Hepatocyte (in vitro differentiated cells): ENCODE measurements at regions not wholly inside any gene's neighbourhood (a gene's known extent, or its start where the extent isn't known, plus 50 kb on each side); places are given as distances from the start of the nearest gene placed in this dataset.
"Not testable (repeated sequence)": the region's sequence is repeated elsewhere in the genome, so short reads cannot be mapped to it uniquely, and the experiment has no call there.

Experiments
- DNase-seq: peaks from one replicate; pipeline ENCODE4 v3.0.0-alpha.2; 2016; ENCODE audit warnings: low spot score
- H2AFZ ChIP-seq: fragments of 200-600 bp; sonication (generic); 2 replicates; pipeline ENCODE4 v1.6.0; 2016; ENCODE audit warnings: antibody characterized with exemption, mild to moderate bottlenecking
- H3K27ac ChIP-seq: fragments of 200-600 bp; sonication (generic); 2 replicates; pipeline ENCODE4 v1.5.1; 2016; ENCODE audit warnings: mild to moderate bottlenecking
- H3K27me3 ChIP-seq: fragments of 200-600 bp; sonication (generic); 2 replicates; pipeline ENCODE4 v1.6.1; 2016
- H3K36me3 ChIP-seq: fragments of 200-600 bp; sonication (generic); replicated peaks from 2 replicates; pipeline ENCODE4 v1.5.1; 2016; ENCODE audit warnings: low read depth; ENCODE audit not compliant: insufficient read depth
- H3K4me1 ChIP-seq: fragments of 200-600 bp; sonication (generic); 2 replicates; pipeline ENCODE4 v1.5.1; 2016; ENCODE audit warnings: mild to moderate bottlenecking, moderate library complexity; ENCODE audit not compliant: insufficient read depth
- H3K4me2 ChIP-seq: fragments of 200-600 bp; sonication (generic); 2 replicates; pipeline ENCODE4 v1.6.0; 2016
- H3K4me3 ChIP-seq: fragments of 200-600 bp; sonication (generic); 2 replicates; pipeline ENCODE4 v1.5.1; 2016; ENCODE audit warnings: mild to moderate bottlenecking
- H3K79me2 ChIP-seq: fragments of 200-600 bp; sonication (generic); 2 replicates; pipeline ENCODE4 v1.6.0; 2017; ENCODE audit warnings: mild to moderate bottlenecking
- H3K9me2 ChIP-seq: fragments of 200-600 bp; sonication (generic); replicated peaks from 2 replicates; pipeline ENCODE4 v1.6.0; 2017; ENCODE audit warnings: mild to moderate bottlenecking; ENCODE audit not compliant: insufficient read depth
- H3K9me3 ChIP-seq: fragments of 200-600 bp; sonication (generic); 2 replicates; pipeline ENCODE4 v1.5.1; 2016; ENCODE audit warnings: low read depth, mild to moderate bottlenecking
- H4K20me1 ChIP-seq: fragments of 200-600 bp; sonication (generic); 2 replicates; pipeline ENCODE4 v1.6.0; 2016; ENCODE audit warnings: mild to moderate bottlenecking; ENCODE audit not compliant: insufficient read depth, poor library complexity, severe bottlenecking
- EZH2 ChIP-seq: fragments of 200-600 bp; sonication (generic); IDR thresholded peaks from 2 replicates; pipeline ENCODE4 v1.6.1; 2016; ENCODE audit warnings: antibody characterized with exemption, mild to moderate bottlenecking, borderline replicate concordance
- EZH2phosphoT487 ChIP-seq: fragments of 200-600 bp; sonication (generic); IDR thresholded peaks from one replicate; pipeline ENCODE4 v1.6.1; 2018; ENCODE audit warnings: antibody characterized with exemption, mild to moderate bottlenecking, low read depth, moderate library complexity; ENCODE audit not compliant: unreplicated experiment, severe bottlenecking
- WGBS: methylation state at CpG from one replicate; pipeline ENCODE4 v1.1.6; 2016; ENCODE audit warnings: low lambda C conversion rate; ENCODE audit errors: missing lambda C conversion rate; 5-methylcytosine and 5-hydroxymethylcytosine counted together
- TF ChIP-seq, protein P1 (sequence below): fragments of 200-600 bp; sonication (generic); IDR thresholded peaks from 2 replicates; pipeline ENCODE4 v1.5.1; 2016; ENCODE audit warnings: antibody characterized with exemption, mild to moderate bottlenecking; ENCODE audit not compliant: poor library complexity

DNA sequence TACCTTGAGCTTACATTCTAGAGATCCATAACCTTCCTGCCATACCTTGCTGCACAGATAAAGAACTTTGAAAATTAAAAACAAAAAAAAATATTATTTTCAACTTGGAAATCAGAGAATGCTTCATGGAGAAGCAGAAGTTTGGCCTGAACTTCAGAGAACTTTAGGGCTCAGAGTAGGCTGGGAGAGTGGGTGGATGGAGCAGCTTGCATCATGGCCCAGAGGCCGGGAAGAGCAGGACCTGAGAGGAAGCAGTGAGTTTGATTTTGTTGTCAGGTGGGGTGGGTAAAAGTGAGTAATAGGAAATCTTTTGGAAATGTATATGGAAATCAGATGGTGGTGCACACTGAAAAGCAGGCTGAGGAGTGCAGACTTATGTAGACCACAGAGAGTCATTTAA, 228.5 kb upstream of the KRR1 start:
- Histone ChIP-seq H3K27me3 (no peaks in the 10 kb centered on the region), H3K4me2 (no peak overlapping the region), H3K79me2 (no peaks in the 10 kb centered on the region), H4K20me1 (no peaks in the 10 kb centered on the region), H3K27ac (no peak overlapping the region), H3K4me1 (no peaks in the 10 kb centered on the region), H3K4me3 (no peak overlapping the region), H2AFZ (no peak overlapping the region), H3K9me3 (no peaks in the 10 kb centered on the region), H3K36me3 (no peaks in the 10 kb centered on the region), H3K9me2 (no peaks in the 10 kb centered on the region)
- TF ChIP-seq EZH2phosphoT487 (no peak), EZH2 (no peak)
- TF ChIP-seq, protein P1, sequence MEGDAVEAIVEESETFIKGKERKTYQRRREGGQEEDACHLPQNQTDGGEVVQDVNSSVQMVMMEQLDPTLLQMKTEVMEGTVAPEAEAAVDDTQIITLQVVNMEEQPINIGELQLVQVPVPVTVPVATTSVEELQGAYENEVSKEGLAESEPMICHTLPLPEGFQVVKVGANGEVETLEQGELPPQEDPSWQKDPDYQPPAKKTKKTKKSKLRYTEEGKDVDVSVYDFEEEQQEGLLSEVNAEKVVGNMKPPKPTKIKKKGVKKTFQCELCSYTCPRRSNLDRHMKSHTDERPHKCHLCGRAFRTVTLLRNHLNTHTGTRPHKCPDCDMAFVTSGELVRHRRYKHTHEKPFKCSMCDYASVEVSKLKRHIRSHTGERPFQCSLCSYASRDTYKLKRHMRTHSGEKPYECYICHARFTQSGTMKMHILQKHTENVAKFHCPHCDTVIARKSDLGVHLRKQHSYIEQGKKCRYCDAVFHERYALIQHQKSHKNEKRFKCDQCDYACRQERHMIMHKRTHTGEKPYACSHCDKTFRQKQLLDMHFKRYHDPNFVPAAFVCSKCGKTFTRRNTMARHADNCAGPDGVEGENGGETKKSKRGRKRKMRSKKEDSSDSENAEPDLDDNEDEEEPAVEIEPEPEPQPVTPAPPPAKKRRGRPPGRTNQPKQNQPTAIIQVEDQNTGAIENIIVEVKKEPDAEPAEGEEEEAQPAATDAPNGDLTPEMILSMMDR, result no peak
- 80% methylated on average over 1 of the region's 1 CpG for WGBS
- no peak for DNase-seq

DNA sequence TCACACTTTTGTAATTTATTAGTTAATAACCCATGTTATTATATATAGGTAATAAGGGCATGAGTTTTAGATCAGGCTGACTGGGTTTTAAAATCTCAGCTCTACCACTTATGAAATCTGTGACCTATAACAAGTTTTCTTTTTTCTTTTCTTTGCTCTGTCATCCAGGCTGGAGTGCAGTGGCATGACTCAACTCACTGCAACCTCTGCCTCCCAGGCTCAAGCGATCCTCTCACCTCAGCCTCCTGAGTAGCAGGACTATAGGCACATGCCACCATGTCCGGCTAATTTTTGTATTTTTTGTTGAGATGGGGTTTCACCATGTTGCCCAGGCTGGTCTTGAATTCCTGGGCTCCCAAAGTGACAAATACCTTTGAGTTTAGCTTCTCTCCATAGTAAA, 227.7 kb upstream of the KRR1 start:
- H3K4me2 ChIP-seq, DNase-seq: not testable (repeated sequence)
- WGBS, result 96% methylated on average over 2 of the region's 2 CpGs

DNA sequence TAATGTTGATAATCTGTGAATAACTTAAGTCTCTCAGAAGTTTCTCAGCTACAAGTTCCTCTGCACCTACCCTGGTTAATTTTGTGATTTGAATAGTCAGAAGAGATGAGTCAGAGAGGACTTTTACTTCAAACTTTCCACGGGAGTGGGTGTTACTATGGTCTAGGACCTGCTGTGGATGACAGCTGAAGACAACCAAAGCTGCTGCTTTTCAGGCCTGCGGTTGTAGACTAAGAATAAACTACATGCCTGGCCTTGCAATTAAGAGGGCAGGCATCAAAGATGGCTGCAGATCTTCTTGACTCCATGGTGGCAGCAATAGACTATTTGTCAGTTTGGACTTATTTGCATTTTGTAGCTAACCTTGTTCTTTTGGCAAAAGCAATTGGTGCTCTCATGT, 227.1 kb upstream of the KRR1 start:
- Histone ChIP-seq H3K9me2 (no peaks in the 10 kb centered on the region), H3K27ac (no peak overlapping the region), H3K4me3 (no peak overlapping the region), H3K79me2 (no peaks in the 10 kb centered on the region), H4K20me1 (no peaks in the 10 kb centered on the region), H3K4me2 (no peak overlapping the region), H3K4me1 (no peaks in the 10 kb centered on the region), H3K36me3 (no peaks in the 10 kb centered on the region), H2AFZ (no peak overlapping the region), H3K27me3 (no peaks in the 10 kb centered on the region), H3K9me3 (no peaks in the 10 kb centered on the region)
- TF ChIP-seq, protein P1, result no peak
- TF ChIP-seq EZH2phosphoT487 (no peak), EZH2 (no peak)
- no peak for DNase-seq
- WGBS, result 49% methylated on average over 2 of the region's 2 CpGs

More for the DNA sequence above, 227.7 kb upstream of the KRR1 start:
- H3K4me3 ChIP-seq, H4K20me1 ChIP-seq, H3K27ac ChIP-seq, H2AFZ ChIP-seq, H3K27me3 ChIP-seq, H3K36me3 ChIP-seq, H3K9me3 ChIP-seq, H3K9me2 ChIP-seq, H3K79me2 ChIP-seq, H3K4me1 ChIP-seq: not testable (repeated sequence)

DNA sequence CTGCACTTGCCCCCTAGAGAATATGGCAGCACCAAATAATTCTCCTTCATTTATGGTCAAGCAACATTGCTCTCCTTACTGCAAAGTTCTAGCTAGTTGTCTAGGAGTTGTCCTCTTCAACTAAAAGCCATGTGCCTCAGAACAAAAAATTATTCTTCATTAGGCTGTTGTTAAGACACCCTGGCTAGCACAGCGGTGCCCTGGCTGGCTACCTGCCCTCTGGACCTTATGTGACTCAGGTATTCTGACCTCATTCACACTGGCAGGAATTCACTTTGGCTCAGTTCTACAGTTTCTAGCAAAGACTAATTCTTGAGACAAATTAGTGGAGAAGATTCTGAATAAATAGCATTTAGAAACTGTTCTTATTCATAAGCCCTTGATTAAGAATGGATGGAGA, 224.4 kb upstream of the KRR1 start:
- Histone ChIP-seq H4K20me1 (no peaks in the 10 kb centered on the region), H3K9me2 (no peaks in the 10 kb centered on the region), H3K4me3 (no peak overlapping the region), H2AFZ (no peak overlapping the region), H3K27me3 (no peaks in the 10 kb centered on the region), H3K9me3 (no peaks in the 10 kb centered on the region), H3K27ac (no peak overlapping the region), H3K36me3 (no peaks in the 10 kb centered on the region), H3K4me2 (no peak overlapping the region), H3K4me1 (no peaks in the 10 kb centered on the region), H3K79me2 (no peaks in the 10 kb centered on the region)
- 92% methylated on average over 1 of the region's 1 CpG for WGBS
- TF ChIP-seq, protein P1, result no peak
- TF ChIP-seq EZH2phosphoT487, result no peak
- TF ChIP-seq EZH2, result no peak
- DNase-seq, result no peak
